Activated B cell treated with CpG ODN at 0.5 μM for 24 hours (primary cell): ENCODE measurements at regions not wholly inside any gene's neighbourhood (a gene's known extent, or its start where the extent isn't known, plus 50 kb on each side); places are given as distances from the start of the nearest gene placed in this dataset.

Source experiments
- ATAC-seq: fragments of 200-7000 bp; cut with Tn5 transposase; one replicate; pipeline ENCODE4 v1.10.0; 2021; ENCODE audit warnings: low read depth, mild to moderate bottlenecking, moderate library complexity
- CTCF ChIA-PET: fragments of 350-600 bp; sonication (Branson Sonifier 250); formaldehyde crosslinking; loops from one replicate; lab custom pipeline; 2021; ENCODE audit warnings: antibody characterized with exemption; lab: Charles Lee
- POLR2A ChIA-PET: fragments of 350-600 bp; sonication (Branson Sonifier 250); formaldehyde crosslinking; loops from one replicate; lab custom pipeline; 2021; ENCODE audit warnings: antibody characterized with exemption; lab: Charles Lee
- DNase-seq: peaks from one replicate; pipeline ENCODE4 v3.0.0; 2022
- H3K27ac Mint-ChIP-seq: one replicate; pipeline ENCODE4 v1.8.0; 2020; ENCODE audit warnings: mixed read lengths
- H3K27me3 Mint-ChIP-seq: one replicate; pipeline ENCODE4 v1.8.0; 2021; ENCODE audit warnings: mixed read lengths
- H3K36me3 Mint-ChIP-seq: one replicate; pipeline ENCODE4 v1.8.0; 2021; ENCODE audit warnings: low read depth, mixed read lengths
- H3K4me1 Mint-ChIP-seq: one replicate; pipeline ENCODE4 v1.8.0; 2021; ENCODE audit warnings: mixed read lengths
- H3K4me3 Mint-ChIP-seq: one replicate; pipeline ENCODE4 v1.8.0; 2020; ENCODE audit warnings: mild to moderate bottlenecking, mixed read lengths
- H3K9me3 Mint-ChIP-seq: one replicate; pipeline ENCODE4 v1.8.0; 2020; ENCODE audit warnings: mixed read lengths
- CTCF ChIP-seq: fragments of 200-600 bp; IDR thresholded peaks from one replicate; pipeline ENCODE4 v1.8.0; 2022; ENCODE audit warnings: antibody characterized with exemption, mild to moderate bottlenecking
- intact Hi-C: fragments of 100-400 bp; cut with micrococcal nuclease; formaldehyde crosslinking; loops from one replicate; pipeline ENCODE4 v1.15.1; 2024

GRCh38 chr2:196278491-196278911 is 107.1 kb upstream of the STK17B start:
- no peak overlapping the region for H3K4me3 Mint-ChIP-seq
- POLR2A ChIA-PET, result interaction anchor here (0.9 to 1.4 kb wide), 4 partner anchors 68 to 108 kb away, joined by 3 to 5 read pairs (median 3); partner anchors contain the start of gene STK17B
- ATAC-seq, result no peak

DNA sequence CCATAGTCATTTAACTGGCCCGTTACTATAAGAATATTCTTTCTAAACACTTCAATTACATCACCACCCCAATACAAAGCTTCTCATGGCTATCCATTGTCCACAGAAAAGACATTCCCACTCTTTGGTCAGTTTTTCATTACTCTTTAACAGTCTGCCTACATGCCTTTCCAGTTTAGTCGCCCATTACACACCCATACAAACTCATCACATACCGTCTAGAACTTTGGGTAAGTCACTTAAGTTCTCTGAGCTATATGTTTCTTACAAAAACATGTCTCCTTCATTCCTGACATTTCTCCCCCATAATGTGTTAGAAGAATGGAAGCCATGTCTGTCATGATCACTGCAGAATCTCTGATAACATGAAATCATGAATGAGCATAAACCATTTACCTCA is 108.2 kb upstream of the STK17B start:
- TF ChIP-seq CTCF, result no peak
- no peaks in the 10 kb centered on the region for H3K27me3 Mint-ChIP-seq
- H3K4me1 Mint-ChIP-seq, result peaks cover 35% of the 10 kb centered on the region
- ChIA-PET POLR2A (interaction anchor here (0.9 to 1.4 kb wide), 2 partner anchors 108 to 122 kb away, joined by 3 to 5 read pairs; partner anchors contain the start of gene STK17B), CTCF (interaction anchor here (1.1 to 6.9 kb wide), 4 partner anchors 103 to 201 kb away, joined by 3 to 106 read pairs (median 6); no protein-coding TSS in a partner anchor)
- no peaks in the 10 kb centered on the region for H3K9me3 Mint-ChIP-seq
- no peak overlapping the region for H3K4me3 Mint-ChIP-seq
- ATAC-seq (no peak), DNase-seq (no peak)
- no peaks in the 10 kb centered on the region for H3K36me3 Mint-ChIP-seq
- no peak overlapping the region for H3K27ac Mint-ChIP-seq
- intact Hi-C loops, result loop anchor here (5.0 kb wide), 1 partner anchor 622 kb away; the partner anchor contains the start of gene SLC39A10

More at GRCh38 chr2:196278491-196278911, 107.1 kb upstream of the STK17B start:
- no peak for DNase-seq
- H3K4me1 Mint-ChIP-seq, result peaks cover 36% of the 10 kb centered on the region
- CTCF ChIA-PET, result interaction anchor here (0.6 to 6.9 kb wide), 8 partner anchors 12 to 200 kb away, joined by 3 to 106 read pairs (median 3); no protein-coding TSS in a partner anchor
- no peak for TF ChIP-seq CTCF
- no peaks in the 10 kb centered on the region for H3K36me3 Mint-ChIP-seq
- intact Hi-C loops, result loop anchor here (5.0 kb wide), 1 partner anchor 621 kb away; the partner anchor contains the start of gene SLC39A10
- no peaks in the 10 kb centered on the region for H3K27me3 Mint-ChIP-seq
- no peaks in the 10 kb centered on the region for H3K9me3 Mint-ChIP-seq
- H3K27ac Mint-ChIP-seq, result no peak overlapping the region

GRCh38 chr2:196284144-196284844 is 112.9 kb upstream of the STK17B start:
- ChIA-PET CTCF (interaction anchor here (1.0 to 1.2 kb wide), 2 partner anchors 206 to 216 kb away, joined by 3 to 4 read pairs; partner anchors contain the start of gene DNAH7), POLR2A (interaction anchor here (0.6 kb wide), 1 partner anchor 12 kb away, joined by 7 read pairs; no protein-coding TSS in a partner anchor)
- no peak overlapping the region for H3K4me3 Mint-ChIP-seq
- no peaks in the 10 kb centered on the region for H3K9me3 Mint-ChIP-seq
- H3K27ac Mint-ChIP-seq, result no peak overlapping the region
- H3K36me3 Mint-ChIP-seq, result no peaks in the 10 kb centered on the region
- no peaks in the 10 kb centered on the region for H3K27me3 Mint-ChIP-seq
- DNase-seq, result no peak
- no peak for TF ChIP-seq CTCF
- intact Hi-C loops, result no loop called here
- peaks cover 29% of the 10 kb centered on the region for H3K4me1 Mint-ChIP-seq
- no peak for ATAC-seq

GRCh38 chr2:196284866-196285557 is 113.6 kb upstream of the STK17B start:
- Mint-ChIP-seq H3K9me3 (no peaks in the 10 kb centered on the region), H3K27ac (no peak overlapping the region), H3K4me3 (no peak overlapping the region), H3K27me3 (no peaks in the 10 kb centered on the region), H3K4me1 (peaks cover 35% of the 10 kb centered on the region), H3K36me3 (no peaks in the 10 kb centered on the region)
- DNase-seq, result no peak
- no peak for TF ChIP-seq CTCF
- POLR2A ChIA-PET, result no interaction called here
- ATAC-seq, result no peak
- intact Hi-C loops, result no loop called here
- CTCF ChIA-PET, result interaction anchor here (1.0 to 1.4 kb wide), 3 partner anchors 13 to 216 kb away, joined by 3 to 4 read pairs (median 4); partner anchors contain the start of gene DNAH7
